Neural progenitor cell (in vitro differentiated cells): ENCODE measurements at regions not wholly inside any gene's neighbourhood (a gene's known extent, or its start where the extent isn't known, plus 50 kb on each side); places are given as distances from the start of the nearest gene placed in this dataset.

Experiments used
- DNase-seq: peaks from one replicate; pipeline ENCODE4 v3.0.0-alpha.2; 2016; ENCODE audit warnings: low spot score
- H2AFZ ChIP-seq: fragments of 200-600 bp; sonication (generic); replicated peaks from 2 replicates; pipeline ENCODE4 v1.6.1; 2016; ENCODE audit warnings: antibody characterized with exemption
- H3F3A ChIP-seq: fragments of 200-600 bp; sonication (generic); 2 replicates; pipeline ENCODE4 v1.6.1; 2016; ENCODE audit warnings: antibody characterized with exemption, low read depth
- H3K27ac ChIP-seq: fragments of 200-600 bp; sonication (generic); 2 replicates; pipeline ENCODE4 v1.5.1; 2016; ENCODE audit warnings: mild to moderate bottlenecking
- H3K27me3 ChIP-seq: fragments of 200-600 bp; sonication (generic); 2 replicates; pipeline ENCODE4 v1.6.1; 2016; ENCODE audit warnings: mild to moderate bottlenecking, moderate library complexity
- H3K36me3 ChIP-seq: fragments of 200-600 bp; sonication (generic); 2 replicates; pipeline ENCODE4 v1.5.1; 2016
- H3K4me1 ChIP-seq: fragments of 200-600 bp; sonication (generic); 2 replicates; pipeline ENCODE4 v1.6.1; 2016; ENCODE audit warnings: mixed run types
- H3K4me2 ChIP-seq: fragments of 200-600 bp; sonication (generic); 2 replicates; pipeline ENCODE4 v1.6.1; 2016
- H3K4me3 ChIP-seq: fragments of 200-600 bp; sonication (generic); 2 replicates; pipeline ENCODE4 v1.5.1; 2016
- H3K79me2 ChIP-seq: fragments of 200-600 bp; sonication (generic); 2 replicates; pipeline ENCODE4 v1.6.1; 2016; ENCODE audit warnings: low read depth
- H3K9ac ChIP-seq: fragments of 200-600 bp; sonication (generic); 2 replicates; pipeline ENCODE4 v1.6.1; 2016
- H3K9me3 ChIP-seq: fragments of 200-600 bp; sonication (generic); 2 replicates; pipeline ENCODE4 v1.5.1; 2016; ENCODE audit warnings: low read depth
- H4K20me1 ChIP-seq: fragments of 200-600 bp; sonication (generic); 2 replicates; pipeline ENCODE4 v1.6.1; 2016; ENCODE audit warnings: low read depth
- H3K27ac Mint-ChIP-seq: 3 replicates; pipeline ENCODE4 v1.8.0; 2021; ENCODE audit warnings: mixed read lengths
- H3K27me3 Mint-ChIP-seq: 2 replicates; pipeline ENCODE4 v1.8.0; 2022; ENCODE audit warnings: low read depth, mild to moderate bottlenecking, inconsistent platforms, moderate library complexity, mixed read lengths; ENCODE audit not compliant: insufficient read depth
- H3K36me3 Mint-ChIP-seq: 3 replicates; pipeline ENCODE4 v1.8.0; 2021; ENCODE audit warnings: mixed read lengths
- H3K4me1 Mint-ChIP-seq: 3 replicates; pipeline ENCODE4 v1.8.0; 2021; ENCODE audit warnings: mixed read lengths
- H3K4me3 Mint-ChIP-seq: 3 replicates; pipeline ENCODE4 v1.8.0; 2021; ENCODE audit warnings: mild to moderate bottlenecking, moderate library complexity, mixed read lengths
- H3K9me3 Mint-ChIP-seq: 3 replicates; pipeline ENCODE4 v1.8.0; 2020; ENCODE audit warnings: mixed read lengths
- CTCF ChIP-seq: fragments of 200-600 bp; sonication (generic); IDR thresholded peaks from 2 replicates; pipeline ENCODE4 v1.5.1; 2017; ENCODE audit warnings: antibody characterized with exemption, mild to moderate bottlenecking
- EZH2 ChIP-seq: fragments of 200-600 bp; sonication (generic); IDR thresholded peaks from 2 replicates; pipeline ENCODE4 v1.6.1; 2017; ENCODE audit warnings: antibody characterized with exemption, mild to moderate bottlenecking, moderate library complexity
- EZH2phosphoT487 ChIP-seq: fragments of 200-600 bp; sonication (generic); IDR thresholded peaks from 2 replicates; pipeline ENCODE4 v1.6.1; 2017; ENCODE audit warnings: antibody characterized with exemption

GRCh38 chr6:4324746-4325145 lies 189.4 kb upstream of the ECI2 start:
- no peak for DNase-seq
- Histone ChIP-seq H3F3A (no peaks in the 10 kb centered on the region), H3K9ac (no peak overlapping the region), H4K20me1 (no peaks in the 10 kb centered on the region), H3K27ac (no peak overlapping the region), H3K4me1 (no peaks in the 10 kb centered on the region), H3K4me3 (no peak overlapping the region), H3K4me2 (no peak overlapping the region), H3K9me3 (no peaks in the 10 kb centered on the region), H3K79me2 (no peaks in the 10 kb centered on the region), H3K36me3 (no peaks in the 10 kb centered on the region), H3K27me3 (no peaks in the 10 kb centered on the region), H2AFZ (no peak overlapping the region)
- H3K4me3 Mint-ChIP-seq, result no peak overlapping the region
- TF ChIP-seq EZH2phosphoT487, result no peak
- no peak for TF ChIP-seq CTCF
- TF ChIP-seq EZH2, result no peak
- peaks cover 2% of the 10 kb centered on the region for H3K9me3 Mint-ChIP-seq
- no peaks in the 10 kb centered on the region for H3K27me3 Mint-ChIP-seq
- peaks cover 5% of the 10 kb centered on the region for H3K4me1 Mint-ChIP-seq
- H3K36me3 Mint-ChIP-seq, result no peaks in the 10 kb centered on the region
- H3K27ac Mint-ChIP-seq, result no peak overlapping the region

- Mint-ChIP-seq H3K27ac (no peak overlapping the region), H3K27me3 (no peaks in the 10 kb centered on the region), H3K4me1 (peaks cover 9% of the 10 kb centered on the region), H3K4me3 (no peak overlapping the region), H3K9me3 (peaks cover 2% of the 10 kb centered on the region), H3K36me3 (no peaks in the 10 kb centered on the region)
- H3K79me2 ChIP-seq, result no peaks in the 10 kb centered on the region
- no peak overlapping the region for H3K4me3 ChIP-seq
- no peak overlapping the region for H3K27ac ChIP-seq
- TF ChIP-seq EZH2phosphoT487 (no peak), EZH2 (no peak), CTCF (no peak)
- H3K27me3 ChIP-seq, result no peaks in the 10 kb centered on the region
- no peak overlapping the region for H2AFZ ChIP-seq
- H3F3A ChIP-seq, result no peaks in the 10 kb centered on the region
- no peaks in the 10 kb centered on the region for H4K20me1 ChIP-seq
- no peaks in the 10 kb centered on the region for H3K36me3 ChIP-seq
- DNase-seq, result no peak
- no peaks in the 10 kb centered on the region for H3K9me3 ChIP-seq
- H3K4me1 ChIP-seq, result no peaks in the 10 kb centered on the region
- H3K9ac ChIP-seq, result no peak overlapping the region
- H3K4me2 ChIP-seq, result no peak overlapping the region
These were observed 187.9 kb upstream of the ECI2 start for GRCh38 chr6:4323322-4323721.

- Mint-ChIP-seq H3K9me3 (peaks cover 5% of the 10 kb centered on the region), H3K27me3 (no peaks in the 10 kb centered on the region)
These were observed 187.5 kb upstream of the ECI2 start for GRCh38 chr6:4322846-4323309.

More at GRCh38 chr6:4322846-4323309, 187.5 kb upstream of the ECI2 start:
- H3F3A ChIP-seq, result no peaks in the 10 kb centered on the region
- no peak for DNase-seq
- H3K27me3 ChIP-seq, result no peaks in the 10 kb centered on the region
- no peak for TF ChIP-seq CTCF
- no peak for TF ChIP-seq EZH2phosphoT487
- TF ChIP-seq EZH2, result no peak
- H3K9me3 ChIP-seq, result no peaks in the 10 kb centered on the region
- no peaks in the 10 kb centered on the region for H3K4me1 ChIP-seq
- Mint-ChIP-seq H3K4me1 (peaks cover 9% of the 10 kb centered on the region), H3K4me3 (no peak overlapping the region), H3K27ac (no peak overlapping the region), H3K36me3 (no peaks in the 10 kb centered on the region)
- no peak overlapping the region for H3K27ac ChIP-seq
- no peak overlapping the region for H2AFZ ChIP-seq
- H3K9ac ChIP-seq, result no peak overlapping the region
- H3K4me3 ChIP-seq, result no peak overlapping the region
- H3K4me2 ChIP-seq, result no peak overlapping the region
- no peaks in the 10 kb centered on the region for H4K20me1 ChIP-seq
- H3K36me3 ChIP-seq, result no peaks in the 10 kb centered on the region
- no peaks in the 10 kb centered on the region for H3K79me2 ChIP-seq
